ENCODE measurements at regions not wholly inside any gene's neighbourhood (a gene's known extent, or its start where the extent isn't known, plus 50 kb on each side); places are given as distances from the start of the nearest gene placed in this dataset.
"Not testable (repeated sequence)": the region's sequence is repeated elsewhere in the genome, so short reads cannot be mapped to it uniquely, and the experiment has no call there.

GRCh38 chr4:9009792-9010191 is 138.2 kb upstream of the HMX1 start:
- H3K27ac Mint-ChIP-seq; H3K4me3 Mint-ChIP-seq; POLR2A ChIA-PET; H3K4me1 Mint-ChIP-seq; H3K27me3 Mint-ChIP-seq (ENCODE audit: low read depth); CTCF ChIA-PET; ATAC-seq; DNase-seq (ENCODE audit: low spot score): not testable (repeated sequence)
- Mint-ChIP-seq H3K36me3 (peaks cover 23% of the 10 kb centered on the region), H3K9me3 (peaks cover 42% of the 10 kb centered on the region)

- Mint-ChIP-seq H3K36me3 (peaks cover 19% of the 10 kb centered on the region), H3K9me3 (peaks cover 35% of the 10 kb centered on the region)
- ATAC-seq; H3K27me3 Mint-ChIP-seq (ENCODE audit: low read depth); H3K4me3 Mint-ChIP-seq; POLR2A ChIA-PET; H3K4me1 Mint-ChIP-seq; CTCF ChIA-PET; H3K27ac Mint-ChIP-seq; DNase-seq (ENCODE audit: low spot score): not testable (repeated sequence)
These were observed 136.8 kb upstream of the HMX1 start for GRCh38 chr4:9008407-9008806.

GRCh38 chr4:9001153-9001552 is 129.5 kb upstream of the HMX1 start:
- POLR2A ChIA-PET; H3K27ac Mint-ChIP-seq; ATAC-seq; DNase-seq (ENCODE audit: low spot score): not testable (repeated sequence)
- CTCF ChIA-PET, result interaction anchor here (0.5 to 1.4 kb wide), 9 partner anchors 10 to 1456 kb away, joined by 3 to 6 read pairs (median 3); partner anchors contain the start of gene ZNF518B
- peaks cover 30% of the 10 kb centered on the region for H3K9me3 Mint-ChIP-seq
- peaks cover 16% of the 10 kb centered on the region for H3K4me1 Mint-ChIP-seq
- peaks cover 44% of the 10 kb centered on the region for H3K27me3 Mint-ChIP-seq (ENCODE audit: low read depth)
- peak overlapping the region; percentile 31; the same call in 1 of the 2 replicates for H3K4me3 Mint-ChIP-seq
- peaks cover 26% of the 10 kb centered on the region for H3K36me3 Mint-ChIP-seq

DNA sequence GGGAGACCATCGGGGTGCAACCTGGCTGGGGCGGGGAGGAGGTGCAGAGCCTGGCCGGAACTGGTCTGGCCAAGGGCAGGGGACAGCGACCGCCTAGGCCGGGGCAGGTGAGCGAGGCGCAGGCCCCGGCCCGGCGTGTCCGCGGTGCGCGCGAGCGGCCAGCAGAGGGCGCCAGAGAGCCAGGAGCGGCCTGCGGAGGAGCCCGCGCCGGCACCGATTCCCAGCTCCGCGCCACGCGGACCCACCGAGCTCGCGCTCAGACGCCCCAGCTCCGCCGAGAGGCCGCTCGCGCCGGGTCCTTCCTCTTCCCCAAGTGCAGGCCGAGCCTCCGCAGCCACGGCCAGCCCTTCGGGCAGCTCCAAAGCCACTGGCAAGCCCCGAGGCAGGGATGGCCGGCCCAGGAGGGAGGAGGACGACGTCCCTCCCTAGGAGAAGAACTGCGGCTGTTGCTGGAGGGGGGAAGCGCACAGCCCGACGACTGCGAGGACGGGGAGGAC is 128.9 kb upstream of the HMX1 start:
- Mint-ChIP-seq H3K36me3 (peaks cover 22% of the 10 kb centered on the region), H3K27me3 (ENCODE audit: low read depth) (peaks cover 40% of the 10 kb centered on the region), H3K9me3 (peaks cover 24% of the 10 kb centered on the region), H3K4me3 (peak overlapping the region; percentile 49), H3K4me1 (peaks cover 16% of the 10 kb centered on the region)
- H3K27ac Mint-ChIP-seq, POLR2A ChIA-PET: not testable (repeated sequence)
- ATAC-seq (peak; percentile 77), DNase-seq (ENCODE audit: low spot score) (peak; percentile 61)
- CTCF ChIA-PET, result interaction anchor here (0.5 to 1.4 kb wide), 9 partner anchors 10 to 1456 kb away, joined by 3 to 6 read pairs (median 3); partner anchors contain the start of gene ZNF518B
- TF ChIP-seq ZNF121 (CRISPR knock-in tag; IDR thresholded peaks at IDR 0.05) (peak; percentile 100), HMGXB4 (CRISPR knock-in tag; IDR thresholded peaks at IDR 0.05) (peak; percentile 60; the same call in 1 of the 2 replicates), ETV6 (CRISPR knock-in tag; IDR thresholded peaks at IDR 0.05) (0 out of 2 replicates have a peak, but pooled peaks have one; percentile 22), CTCF (IDR thresholded peaks at IDR 0.05) (peak; percentile 86)
- TF ChIP-seq, protein P1, sequence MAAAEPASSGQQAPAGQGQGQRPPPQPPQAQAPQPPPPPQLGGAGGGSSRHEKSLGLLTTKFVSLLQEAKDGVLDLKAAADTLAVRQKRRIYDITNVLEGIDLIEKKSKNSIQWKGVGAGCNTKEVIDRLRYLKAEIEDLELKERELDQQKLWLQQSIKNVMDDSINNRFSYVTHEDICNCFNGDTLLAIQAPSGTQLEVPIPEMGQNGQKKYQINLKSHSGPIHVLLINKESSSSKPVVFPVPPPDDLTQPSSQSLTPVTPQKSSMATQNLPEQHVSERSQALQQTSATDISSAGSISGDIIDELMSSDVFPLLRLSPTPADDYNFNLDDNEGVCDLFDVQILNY (CRISPR knock-in tag; IDR thresholded peaks at IDR 0.05), result 0 out of 2 replicates have a peak, but pooled peaks have one; percentile 36
- TF ChIP-seq, protein P2, sequence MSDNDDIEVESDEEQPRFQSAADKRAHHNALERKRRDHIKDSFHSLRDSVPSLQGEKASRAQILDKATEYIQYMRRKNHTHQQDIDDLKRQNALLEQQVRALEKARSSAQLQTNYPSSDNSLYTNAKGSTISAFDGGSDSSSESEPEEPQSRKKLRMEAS (CRISPR knock-in tag; IDR thresholded peaks at IDR 0.05), result peak; percentile 73

GRCh38 chr4:8992981-8993380 is 121.3 kb upstream of the HMX1 start:
- DNase-seq (ENCODE audit: low spot score); H3K27me3 Mint-ChIP-seq (ENCODE audit: low read depth); H3K4me1 Mint-ChIP-seq; H3K27ac Mint-ChIP-seq; ATAC-seq; CTCF ChIA-PET; POLR2A ChIA-PET; H3K4me3 Mint-ChIP-seq: not testable (repeated sequence)
- peaks cover 25% of the 10 kb centered on the region for H3K36me3 Mint-ChIP-seq
- peaks cover 54% of the 10 kb centered on the region for H3K9me3 Mint-ChIP-seq

- DNase-seq (ENCODE audit: low spot score); ATAC-seq; H3K4me1 Mint-ChIP-seq; H3K27me3 Mint-ChIP-seq (ENCODE audit: low read depth); POLR2A ChIA-PET; H3K4me3 Mint-ChIP-seq; H3K27ac Mint-ChIP-seq: not testable (repeated sequence)
- Mint-ChIP-seq H3K36me3 (peaks cover 26% of the 10 kb centered on the region), H3K9me3 (peaks cover 59% of the 10 kb centered on the region)
- CTCF ChIA-PET, result interaction anchor here (1.0 kb wide), 1 partner anchor 9 kb away, joined by 4 read pairs; no protein-coding TSS in a partner anchor
These were observed 119.8 kb upstream of the HMX1 start for GRCh38 chr4:8991449-8991848.

DNA sequence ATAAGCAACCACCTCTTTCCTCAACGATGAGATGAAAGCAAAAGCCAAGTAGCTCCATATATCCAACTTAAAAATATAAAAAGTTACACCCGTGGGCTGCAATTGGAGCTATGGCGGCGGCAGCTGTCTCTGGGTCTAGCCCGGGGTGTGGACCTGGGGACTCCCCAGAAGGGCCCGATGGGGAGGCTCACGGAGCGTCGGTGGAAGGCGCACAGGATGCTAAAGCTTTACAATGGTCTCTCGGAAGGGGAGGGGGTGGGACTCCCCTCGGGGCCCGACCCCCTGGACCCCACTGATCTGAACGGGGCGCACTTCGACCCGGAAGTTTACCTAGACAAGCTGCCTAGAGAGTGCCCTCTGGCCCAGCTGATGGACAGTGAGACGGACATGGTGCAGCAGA is 118.7 kb upstream of the HMX1 start:
- H3K4me1 Mint-ChIP-seq; ATAC-seq; H3K27ac Mint-ChIP-seq; H3K4me3 Mint-ChIP-seq; H3K27me3 Mint-ChIP-seq (ENCODE audit: low read depth); POLR2A ChIA-PET; DNase-seq (ENCODE audit: low spot score): not testable (repeated sequence)
- CTCF ChIA-PET, result interaction anchor here (1.0 to 2.2 kb wide), 2 partner anchors 10 kb away, joined by 4 to 6 read pairs; no protein-coding TSS in a partner anchor
- peaks cover 61% of the 10 kb centered on the region for H3K9me3 Mint-ChIP-seq
- peaks cover 28% of the 10 kb centered on the region for H3K36me3 Mint-ChIP-seq

- H3K4me1 Mint-ChIP-seq; CTCF ChIA-PET; H3K27ac Mint-ChIP-seq; POLR2A ChIA-PET; ATAC-seq; DNase-seq (ENCODE audit: low spot score); H3K4me3 Mint-ChIP-seq: not testable (repeated sequence)
- peaks cover 61% of the 10 kb centered on the region for H3K9me3 Mint-ChIP-seq
- H3K36me3 Mint-ChIP-seq, result peaks cover 34% of the 10 kb centered on the region
- peaks cover 10% of the 10 kb centered on the region for H3K27me3 Mint-ChIP-seq (ENCODE audit: low read depth)
These were observed 114.1 kb upstream of the HMX1 start for GRCh38 chr4:8985786-8986185.

DNA sequence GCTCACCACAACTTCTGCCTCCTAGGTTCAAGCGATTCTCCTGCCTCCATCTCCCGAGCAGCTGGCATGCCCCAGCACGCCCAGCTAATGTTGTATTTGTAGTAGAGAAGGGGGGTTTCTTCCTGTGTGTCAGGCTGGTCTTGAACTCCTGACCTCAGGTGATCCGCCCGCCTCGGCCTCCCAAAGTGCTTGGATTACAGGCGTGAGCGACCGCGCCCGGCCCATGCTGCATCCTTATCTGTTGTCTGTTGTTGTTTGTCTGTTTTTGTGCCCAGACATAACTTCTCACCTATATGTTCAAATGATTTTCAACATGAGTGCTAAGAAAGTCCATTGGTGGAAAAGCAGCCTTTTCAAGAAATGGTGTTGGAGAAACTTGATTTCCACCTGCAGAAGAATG is 113.0 kb upstream of the HMX1 start:
- H3K4me1 Mint-ChIP-seq; POLR2A ChIA-PET; CTCF ChIA-PET; DNase-seq (ENCODE audit: low spot score); H3K27ac Mint-ChIP-seq; H3K4me3 Mint-ChIP-seq; ATAC-seq: not testable (repeated sequence)
- Mint-ChIP-seq H3K9me3 (peaks cover 61% of the 10 kb centered on the region), H3K36me3 (peaks cover 38% of the 10 kb centered on the region), H3K27me3 (ENCODE audit: low read depth) (peaks cover 10% of the 10 kb centered on the region)
